ENCODE measurements at regions not wholly inside any gene's neighbourhood (a gene's known extent, or its start where the extent isn't known, plus 50 kb on each side); places are given as distances from the start of the nearest gene placed in this dataset.

DNA sequence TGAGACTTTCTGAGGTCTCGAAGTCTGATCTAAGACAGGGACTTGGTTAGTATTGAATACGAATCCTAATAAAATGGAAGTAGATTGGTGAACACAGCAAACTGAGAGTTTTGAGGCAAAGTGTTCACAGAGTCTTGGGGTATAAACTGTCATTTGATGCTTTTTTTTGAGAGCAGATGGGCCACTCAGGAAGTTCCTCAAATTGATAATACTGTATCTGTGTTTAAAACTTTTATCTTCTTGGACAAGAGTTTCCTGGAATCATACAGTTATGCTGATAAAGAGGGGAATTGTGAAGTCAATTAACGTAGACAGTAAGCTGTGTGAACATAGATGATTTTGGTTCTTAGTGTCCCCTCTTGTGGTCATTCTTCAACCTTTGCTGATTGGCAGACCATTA, 80.0 kb upstream of the CLPB start:
- TF ChIP-seq, protein P1, sequence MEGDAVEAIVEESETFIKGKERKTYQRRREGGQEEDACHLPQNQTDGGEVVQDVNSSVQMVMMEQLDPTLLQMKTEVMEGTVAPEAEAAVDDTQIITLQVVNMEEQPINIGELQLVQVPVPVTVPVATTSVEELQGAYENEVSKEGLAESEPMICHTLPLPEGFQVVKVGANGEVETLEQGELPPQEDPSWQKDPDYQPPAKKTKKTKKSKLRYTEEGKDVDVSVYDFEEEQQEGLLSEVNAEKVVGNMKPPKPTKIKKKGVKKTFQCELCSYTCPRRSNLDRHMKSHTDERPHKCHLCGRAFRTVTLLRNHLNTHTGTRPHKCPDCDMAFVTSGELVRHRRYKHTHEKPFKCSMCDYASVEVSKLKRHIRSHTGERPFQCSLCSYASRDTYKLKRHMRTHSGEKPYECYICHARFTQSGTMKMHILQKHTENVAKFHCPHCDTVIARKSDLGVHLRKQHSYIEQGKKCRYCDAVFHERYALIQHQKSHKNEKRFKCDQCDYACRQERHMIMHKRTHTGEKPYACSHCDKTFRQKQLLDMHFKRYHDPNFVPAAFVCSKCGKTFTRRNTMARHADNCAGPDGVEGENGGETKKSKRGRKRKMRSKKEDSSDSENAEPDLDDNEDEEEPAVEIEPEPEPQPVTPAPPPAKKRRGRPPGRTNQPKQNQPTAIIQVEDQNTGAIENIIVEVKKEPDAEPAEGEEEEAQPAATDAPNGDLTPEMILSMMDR (IDR thresholded peaks at IDR 0.05) = no peak
- no peak for TF ChIP-seq POLR2A (IDR thresholded peaks at IDR 0.05)

All from lower leg skin (tissue), 3 donors.